Stimulated activated effector memory CD8-positive, alpha-beta T cell treated with anti-CD3 and anti-CD28 coated beads, Interleukin-12 subunit alpha, Interleukin-12 subunit beta, amount 100 ng/mL, for 72 hours (primary cell): ENCODE measurements at regions not wholly inside any gene's neighbourhood (a gene's known extent, or its start where the extent isn't known, plus 50 kb on each side); places are given as distances from the start of the nearest gene placed in this dataset.
"Not testable (repeated sequence)": the region's sequence is repeated elsewhere in the genome, so short reads cannot be mapped to it uniquely, and the experiment has no call there.

ENCODE experiments used
- ATAC-seq: fragments of 150-1000 bp; cut with Tn5 transposase; 2 replicates; pipeline ENCODE4 v1.10.0; 2021
- DNase-seq, 2 donors: peaks; one replicate each; pipeline ENCODE4 v3.0.0; 2021 to 2022; ENCODE audit warnings: low spot score in 2 of 2
- H3K27ac Mint-ChIP-seq: one replicate; pipeline ENCODE4 v1.8.0; 2022; ENCODE audit warnings: mild to moderate bottlenecking, mixed read lengths
- H3K36me3 Mint-ChIP-seq: one replicate; pipeline ENCODE4 v1.8.0; 2022; ENCODE audit warnings: mild to moderate bottlenecking, mixed read lengths
- H3K4me1 Mint-ChIP-seq: one replicate; pipeline ENCODE4 v1.8.0; 2022; ENCODE audit warnings: mixed read lengths
- H3K4me3 Mint-ChIP-seq: one replicate; pipeline ENCODE4 v1.8.0; 2022; ENCODE audit warnings: mild to moderate bottlenecking, mixed read lengths
- H3K9me3 Mint-ChIP-seq: one replicate; pipeline ENCODE4 v1.8.0; 2022; ENCODE audit warnings: mixed read lengths

GRCh38 chr1:221604390-221604789 is 137.5 kb downstream of the DUSP10 start:
- DNase-seq, H3K27ac Mint-ChIP-seq, H3K36me3 Mint-ChIP-seq, ATAC-seq, H3K9me3 Mint-ChIP-seq, H3K4me3 Mint-ChIP-seq, H3K4me1 Mint-ChIP-seq: not testable (repeated sequence)

- ATAC-seq (no peak), DNase-seq (no peak)
- Mint-ChIP-seq H3K27ac (no peak overlapping the region), H3K9me3 (no peaks in the 10 kb centered on the region), H3K4me3 (no peak overlapping the region), H3K36me3 (no peaks in the 10 kb centered on the region), H3K4me1 (no peaks in the 10 kb centered on the region)
Observed at GRCh38 chr1:221604948-221605347, 136.9 kb downstream of the DUSP10 start.

GRCh38 chr1:221605569-221605968 is 136.3 kb downstream of the DUSP10 start:
- no peak overlapping the region for H3K27ac Mint-ChIP-seq
- no peak overlapping the region for H3K4me3 Mint-ChIP-seq
- no peaks in the 10 kb centered on the region for H3K36me3 Mint-ChIP-seq
- DNase-seq (no peak), ATAC-seq (no peak)
- H3K4me1 Mint-ChIP-seq: no peaks in the 10 kb centered on the region
- H3K9me3 Mint-ChIP-seq: no peaks in the 10 kb centered on the region

GRCh38 chr1:221606256-221606655 is 135.6 kb downstream of the DUSP10 start:
- H3K36me3 Mint-ChIP-seq: no peaks in the 10 kb centered on the region
- DNase-seq (no peak), ATAC-seq (no peak)
- no peak overlapping the region for H3K4me3 Mint-ChIP-seq
- H3K27ac Mint-ChIP-seq: no peak overlapping the region
- H3K9me3 Mint-ChIP-seq: no peaks in the 10 kb centered on the region
- no peaks in the 10 kb centered on the region for H3K4me1 Mint-ChIP-seq

- H3K27ac Mint-ChIP-seq: no peak overlapping the region
- DNase-seq (no peak), ATAC-seq (no peak)
- H3K9me3 Mint-ChIP-seq: no peaks in the 10 kb centered on the region
- H3K36me3 Mint-ChIP-seq: no peaks in the 10 kb centered on the region
- no peaks in the 10 kb centered on the region for H3K4me1 Mint-ChIP-seq
- H3K4me3 Mint-ChIP-seq: no peak overlapping the region
Observed at GRCh38 chr1:221608835-221609320, 133.0 kb downstream of the DUSP10 start.

- Mint-ChIP-seq H3K4me3 (no peak overlapping the region), H3K27ac (no peak overlapping the region), H3K9me3 (no peaks in the 10 kb centered on the region), H3K36me3 (no peaks in the 10 kb centered on the region), H3K4me1 (no peaks in the 10 kb centered on the region)
- DNase-seq (no peak), ATAC-seq (no peak)
Observed at GRCh38 chr1:221611656-221612046, 130.2 kb downstream of the DUSP10 start.

GRCh38 chr1:221612047-221612777 is 129.7 kb downstream of the DUSP10 start:
- no peak overlapping the region for H3K4me3 Mint-ChIP-seq
- no peaks in the 10 kb centered on the region for H3K4me1 Mint-ChIP-seq
- H3K36me3 Mint-ChIP-seq: no peaks in the 10 kb centered on the region
- DNase-seq (no peak), ATAC-seq (peak; percentile 11)
- no peak overlapping the region for H3K27ac Mint-ChIP-seq
- no peaks in the 10 kb centered on the region for H3K9me3 Mint-ChIP-seq

GRCh38 chr1:221620437-221621384 is 121.2 kb downstream of the DUSP10 start:
- Mint-ChIP-seq H3K36me3 (no peaks in the 10 kb centered on the region), H3K9me3 (peaks cover 3% of the 10 kb centered on the region), H3K27ac (no peak overlapping the region), H3K4me1 (no peaks in the 10 kb centered on the region), H3K4me3 (no peak overlapping the region)
- DNase-seq (no peak), ATAC-seq (no peak)

- Mint-ChIP-seq H3K36me3 (no peaks in the 10 kb centered on the region), H3K4me3 (no peak overlapping the region), H3K27ac (no peak overlapping the region), H3K9me3 (peaks cover 3% of the 10 kb centered on the region), H3K4me1 (no peaks in the 10 kb centered on the region)
- DNase-seq (no peak), ATAC-seq (no peak)
Observed at GRCh38 chr1:221621683-221622082, 120.2 kb downstream of the DUSP10 start.

- Mint-ChIP-seq H3K27ac (no peak overlapping the region), H3K9me3 (peaks cover 3% of the 10 kb centered on the region), H3K4me1 (no peaks in the 10 kb centered on the region), H3K4me3 (no peak overlapping the region), H3K36me3 (no peaks in the 10 kb centered on the region)
- no peak for ATAC-seq
- no peak for DNase-seq
Observed at GRCh38 chr1:221622389-221622788, 119.5 kb downstream of the DUSP10 start.

- Mint-ChIP-seq H3K9me3 (no peaks in the 10 kb centered on the region), H3K4me3 (no peak overlapping the region), H3K4me1 (no peaks in the 10 kb centered on the region), H3K36me3 (no peaks in the 10 kb centered on the region), H3K27ac (no peak overlapping the region)
- ATAC-seq: no peak
- no peak for DNase-seq
Observed at GRCh38 chr1:221625026-221625425, 116.9 kb downstream of the DUSP10 start.

GRCh38 chr1:221626041-221626440 is 115.8 kb downstream of the DUSP10 start:
- Mint-ChIP-seq H3K36me3 (no peaks in the 10 kb centered on the region), H3K9me3 (no peaks in the 10 kb centered on the region), H3K4me3 (no peak overlapping the region), H3K4me1 (no peaks in the 10 kb centered on the region), H3K27ac (no peak overlapping the region)
- ATAC-seq (no peak), DNase-seq (no peak)

GRCh38 chr1:221630236-221630635 is 111.7 kb downstream of the DUSP10 start:
- ATAC-seq: no peak
- Mint-ChIP-seq H3K27ac (no peak overlapping the region), H3K36me3 (no peaks in the 10 kb centered on the region), H3K4me3 (no peak overlapping the region), H3K4me1 (no peaks in the 10 kb centered on the region), H3K9me3 (no peaks in the 10 kb centered on the region)
- DNase-seq: no peak

GRCh38 chr1:221631556-221631955 is 110.3 kb downstream of the DUSP10 start:
- Mint-ChIP-seq H3K27ac (no peak overlapping the region), H3K9me3 (no peaks in the 10 kb centered on the region), H3K4me1 (no peaks in the 10 kb centered on the region), H3K36me3 (no peaks in the 10 kb centered on the region), H3K4me3 (no peak overlapping the region)
- ATAC-seq (no peak), DNase-seq (no peak)

GRCh38 chr1:221632072-221632471 is 109.8 kb downstream of the DUSP10 start:
- H3K9me3 Mint-ChIP-seq: no peaks in the 10 kb centered on the region
- no peak overlapping the region for H3K27ac Mint-ChIP-seq
- ATAC-seq (no peak), DNase-seq (no peak)
- H3K4me3 Mint-ChIP-seq: no peak overlapping the region
- H3K4me1 Mint-ChIP-seq: no peaks in the 10 kb centered on the region
- H3K36me3 Mint-ChIP-seq: no peaks in the 10 kb centered on the region
